ENCODE measurements at regions not wholly inside any gene's neighbourhood (a gene's known extent, or its start where the extent isn't known, plus 50 kb on each side); places are given as distances from the start of the nearest gene placed in this dataset.

DNA sequence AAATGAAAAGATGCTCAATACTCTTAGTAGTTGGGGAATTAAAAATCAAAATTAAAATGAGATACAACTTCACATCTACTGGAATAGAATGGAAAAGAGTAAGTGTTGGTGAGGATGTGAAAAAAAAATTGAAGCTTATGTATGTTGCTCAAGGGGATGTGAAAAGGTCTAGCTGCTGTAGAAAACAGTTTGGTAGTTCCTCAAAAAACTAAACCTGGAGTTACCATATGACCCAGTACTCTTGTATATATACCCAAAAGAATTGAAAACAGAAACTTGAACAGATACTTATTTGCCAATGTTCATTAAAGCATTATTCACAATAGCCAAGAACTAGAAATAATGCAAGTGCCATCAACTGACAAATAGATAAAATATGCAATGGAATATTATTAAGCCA, 208.4 kb downstream of the FIGN start:
- TF ChIP-seq GATA3 (IDR thresholded peaks at IDR 0.05; ENCODE audit: borderline replicate concordance) (no peak), HOXB13 (CRISPR knock-in tag; IDR thresholded peaks at IDR 0.05; ENCODE audit: low read depth) (no peak), KDM5A (IDR thresholded peaks at IDR 0.05) (no peak), NFE2L2 (conservative IDR thresholded peaks at IDR 0.05; ENCODE audit: low read length) (no peak), JUNB (IDR thresholded peaks at IDR 0.05) (no peak), ZSCAN20 (CRISPR knock-in tag; IDR thresholded peaks at IDR 0.05) (no peak), MYC (IDR thresholded peaks at IDR 0.05; ENCODE audit: borderline replicate concordance, low read length) (no peak), TP53 (CRISPR knock-in tag; IDR thresholded peaks at IDR 0.05) (no peak), EHF (CRISPR knock-in tag; IDR thresholded peaks at IDR 0.05) (no peak), HOXB5 (CRISPR knock-in tag; IDR thresholded peaks at IDR 0.05) (no peak), HOXA7 (CRISPR knock-in tag; IDR thresholded peaks at IDR 0.05) (no peak), KDM1A (IDR thresholded peaks at IDR 0.05; ENCODE audit: low read depth) (no peak), CBX2 (IDR thresholded peaks at IDR 0.05; ENCODE audit: borderline replicate concordance, low read depth) (no peak), ESRRA (IDR thresholded peaks at IDR 0.05; ENCODE audit: borderline replicate concordance, low read length) (no peak)
- TF ChIP-seq, protein P1, sequence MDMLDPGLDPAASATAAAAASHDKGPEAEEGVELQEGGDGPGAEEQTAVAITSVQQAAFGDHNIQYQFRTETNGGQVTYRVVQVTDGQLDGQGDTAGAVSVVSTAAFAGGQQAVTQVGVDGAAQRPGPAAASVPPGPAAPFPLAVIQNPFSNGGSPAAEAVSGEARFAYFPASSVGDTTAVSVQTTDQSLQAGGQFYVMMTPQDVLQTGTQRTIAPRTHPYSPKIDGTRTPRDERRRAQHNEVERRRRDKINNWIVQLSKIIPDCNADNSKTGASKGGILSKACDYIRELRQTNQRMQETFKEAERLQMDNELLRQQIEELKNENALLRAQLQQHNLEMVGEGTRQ (IDR thresholded peaks at IDR 0.05) = no peak

DNA sequence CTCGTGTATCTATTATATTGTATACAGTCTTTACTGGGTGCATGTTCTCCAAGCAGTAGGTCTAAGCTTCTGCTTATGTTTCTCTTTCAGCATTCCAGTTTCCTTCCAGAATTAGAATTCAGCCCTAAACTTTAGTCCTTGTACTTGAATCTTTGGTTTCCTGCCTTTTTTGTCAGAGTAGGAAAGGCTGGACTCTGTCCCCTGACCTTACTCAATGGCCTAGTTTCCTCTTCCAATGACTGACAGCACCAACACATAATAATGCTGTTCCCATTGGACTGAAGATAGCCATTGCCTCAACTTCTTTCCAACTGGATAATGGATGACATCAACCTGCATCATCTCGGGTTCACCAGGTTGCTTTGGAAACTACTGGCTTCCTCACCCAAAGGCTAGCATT, 217.0 kb downstream of the FIGN start:
- ATAC-seq (no peak), FAIRE-seq (no peak), DNase-seq (ENCODE audit: low read depth in 1 of 2, low spot score in 1 of 2) (no peak)
- Histone ChIP-seq H3K9me3 (peaks cover 3% of the 10 kb centered on the region; the same call in 1 of the 3 replicates), H3K4me2 (no peak overlapping the region), H3K4me1 (no peaks in the 10 kb centered on the region), H3K4me3 (no peak overlapping the region), H3K27ac (no peak overlapping the region)
- POLR2A ChIA-PET = no interaction called here
- 24% methylated on average over 2 of the region's 2 CpGs for WGBS (ENCODE audit: missing lambda C conversion rate)
- TF ChIP-seq CBX8 (IDR thresholded peaks at IDR 0.05) (no peak), MYC (IDR thresholded peaks at IDR 0.05; ENCODE audit: borderline replicate concordance, low read length) (no peak), HOXA7 (CRISPR knock-in tag; IDR thresholded peaks at IDR 0.05) (no peak), GATA3 (IDR thresholded peaks at IDR 0.05; ENCODE audit: borderline replicate concordance) (no peak), JUN (IDR thresholded peaks at IDR 0.05) (no peak)
- CTCF ChIA-PET = no interaction called here

More for the DNA sequence above, 208.4 kb downstream of the FIGN start:
- ATAC-seq (no peak), DNase-seq (ENCODE audit: low read depth in 1 of 2, low spot score in 1 of 2) (no peak), FAIRE-seq (no peak)
- peaks cover 14% of the 10 kb centered on the region for H3K4me1 ChIP-seq
- ChIA-PET POLR2A (no interaction called here), CTCF (no interaction called here)
- no peak overlapping the region for H3K4me3 ChIP-seq
- H3K9me3 ChIP-seq = peaks cover 9% of the 10 kb centered on the region; the same call in 1 of the 3 replicates
- no peak overlapping the region for H3K27ac ChIP-seq
- no peak overlapping the region for H3K4me2 ChIP-seq

DNA sequence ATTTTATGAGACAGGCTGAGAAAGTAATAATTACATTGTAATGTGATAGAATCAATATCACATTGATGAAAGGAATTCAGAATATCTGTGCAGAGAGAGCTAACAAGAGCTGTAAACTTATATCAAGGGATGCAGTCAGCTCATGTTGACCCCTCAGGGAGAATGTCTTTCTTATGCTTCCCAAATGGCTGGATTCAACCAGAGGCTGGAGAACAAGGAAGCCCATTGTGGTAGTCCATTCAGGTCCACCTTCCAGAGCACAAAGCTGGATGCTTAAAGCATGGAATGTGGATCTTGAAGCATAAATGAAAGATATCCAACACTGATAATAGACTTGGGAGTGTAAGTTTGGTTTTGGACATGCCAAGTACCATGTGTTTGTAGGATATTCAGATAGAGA, 220.0 kb downstream of the FIGN start:
- Histone ChIP-seq H3K4me1 (no peaks in the 10 kb centered on the region), H3K9me3 (no peaks in the 10 kb centered on the region), H3K4me2 (no peak overlapping the region), H3K27ac (no peak overlapping the region), H3K4me3 (no peak overlapping the region)
- no peak for DNase-seq (ENCODE audit: low read depth in 1 of 2, low spot score in 1 of 2)
- POLR2A ChIA-PET = no interaction called here
- FAIRE-seq = no peak
- no peak for TF ChIP-seq NR3C1 (IDR thresholded peaks at IDR 0.05)
- no peak for TF ChIP-seq JUNB (IDR thresholded peaks at IDR 0.05)
- no peak for TF ChIP-seq ESRRA (IDR thresholded peaks at IDR 0.05; ENCODE audit: borderline replicate concordance, low read length)
- no peak for TF ChIP-seq REST (IDR thresholded peaks at IDR 0.05)
- TF ChIP-seq, protein P2, sequence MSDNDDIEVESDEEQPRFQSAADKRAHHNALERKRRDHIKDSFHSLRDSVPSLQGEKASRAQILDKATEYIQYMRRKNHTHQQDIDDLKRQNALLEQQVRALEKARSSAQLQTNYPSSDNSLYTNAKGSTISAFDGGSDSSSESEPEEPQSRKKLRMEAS (IDR thresholded peaks at IDR 0.05) = no peak
- CTCF ChIA-PET = no interaction called here
- ATAC-seq = no peak

Measured in A549 (cell line).